IMR-90 (cell line): ENCODE measurements at regions not wholly inside any gene's neighbourhood (a gene's known extent, or its start where the extent isn't known, plus 50 kb on each side); places are given as distances from the start of the nearest gene placed in this dataset.

Source experiments
- ATAC-seq: fragments of 200-7000 bp; cut with Tn5 transposase; 2 replicates; pipeline ENCODE4 v1.9.1; 2020; ENCODE audit warnings: low read depth, mild to moderate bottlenecking, moderate library complexity
- BruUV-seq: library from RNA; stranded (reverse); fragments of 400-500 nt; replicated peaks from 2 replicates; lab custom pipeline; 2021; lab: Mats Ljungman, UMichigan
- CTCF ChIA-PET: fragments of 300-600 bp; formaldehyde crosslinking; extraction: SDS; loops from one replicate; lab custom pipeline; 2021; ENCODE audit warnings: antibody characterized with exemption; lab: Yijun Ruan, JAX
- POLR2A ChIA-PET: fragments of 300-600 bp; sonication (Branson Sonifier 250); formaldehyde crosslinking; loops from one replicate; lab custom pipeline; 2022; ENCODE audit warnings: antibody characterized with exemption; ENCODE audit not compliant: unreplicated experiment; lab: Charles Lee
- DNase-seq: peaks from one replicate; pipeline ENCODE4 v3.0.0; 2013
- H2AFZ ChIP-seq: replicated peaks from 2 replicates; pipeline ENCODE3; 2013; ENCODE audit warnings: low read length, mild to moderate bottlenecking; ENCODE audit not compliant: poor library complexity
- H2AK5ac ChIP-seq: 2 replicates; pipeline ENCODE4 v1.6.1; 2013; ENCODE audit warnings: low read depth, low read length, inconsistent platforms
- H2AK9ac ChIP-seq: replicated peaks from 2 replicates; pipeline ENCODE3; 2013; ENCODE audit warnings: mild to moderate bottlenecking, low read depth, low read length, moderate library complexity; ENCODE audit not compliant: poor library complexity
- H2BK120ac ChIP-seq: 2 replicates; pipeline ENCODE4 v1.6.1; 2013; ENCODE audit warnings: low read depth, low read length, inconsistent platforms
- H2BK15ac ChIP-seq: 3 replicates; pipeline ENCODE4 v1.6.1; 2013; ENCODE audit warnings: low read depth, low read length, inconsistent platforms
- H2BK20ac ChIP-seq: 2 replicates; pipeline ENCODE4 v1.6.1; 2013; ENCODE audit warnings: low read depth, mild to moderate bottlenecking, inconsistent platforms, low read length, moderate library complexity
- H2BK5ac ChIP-seq: 2 replicates; pipeline ENCODE4 v1.6.1; 2013; ENCODE audit warnings: mild to moderate bottlenecking, low read depth, low read length, inconsistent platforms; ENCODE audit not compliant: poor library complexity, severe bottlenecking
- H3K14ac ChIP-seq: replicated peaks from 2 replicates; pipeline ENCODE4 v1.6.1; 2013; ENCODE audit warnings: low read depth, low read length, inconsistent platforms
- H3K18ac ChIP-seq: 2 replicates; pipeline ENCODE4 v1.6.1; 2013; ENCODE audit warnings: low read depth, low read length, control low read depth
- H3K23ac ChIP-seq: 2 replicates; pipeline ENCODE4 v1.6.1; 2013; ENCODE audit warnings: low read depth, low read length, inconsistent platforms
- H3K27ac ChIP-seq: 2 replicates; pipeline ENCODE4 v1.5.1; 2013; ENCODE audit warnings: mild to moderate bottlenecking, control low read depth, low read length; ENCODE audit not compliant: insufficient read depth
- H3K27me3 ChIP-seq: 2 replicates; pipeline ENCODE4 v1.6.1; 2013; ENCODE audit warnings: low read length; ENCODE audit not compliant: control insufficient read depth, insufficient read depth
- H3K36me3 ChIP-seq: 2 replicates; pipeline ENCODE4 v1.6.1; 2013; ENCODE audit warnings: low read length, mixed read lengths; ENCODE audit not compliant: control insufficient read depth, insufficient read depth
- H3K4ac ChIP-seq: 2 replicates; pipeline ENCODE4 v1.6.1; 2013; ENCODE audit warnings: low read depth, low read length, inconsistent platforms
- H3K4me1 ChIP-seq: 2 replicates; pipeline ENCODE4 v1.6.1; 2013; ENCODE audit warnings: low read length, mixed read lengths; ENCODE audit not compliant: control insufficient read depth, insufficient read depth
- H3K4me2 ChIP-seq: 2 replicates; pipeline ENCODE4 v1.6.1; 2013; ENCODE audit warnings: low read depth, mild to moderate bottlenecking, control low read depth, low read length, moderate library complexity
- H3K4me3 ChIP-seq: 2 replicates; pipeline ENCODE4 v1.5.1; 2013; ENCODE audit warnings: low read depth, mild to moderate bottlenecking, control low read depth, low read length, moderate library complexity; ENCODE audit not compliant: insufficient read depth
- H3K56ac ChIP-seq: 2 replicates; pipeline ENCODE4 v1.6.1; 2013; ENCODE audit warnings: low read length, inconsistent platforms; ENCODE audit not compliant: insufficient read depth; ENCODE audit errors: extremely low read depth
- H3K79me1 ChIP-seq, 2 experiments: 2 replicates each; pipeline ENCODE4 v1.6.1; 2013; ENCODE audit warnings: low read length in 2 of 2, inconsistent platforms in 1 of 2, low read depth in 1 of 2
- H3K9ac ChIP-seq: 2 replicates; pipeline ENCODE4 v1.6.1; 2013; ENCODE audit warnings: low read depth, low read length, control low read depth
- H3K9me1 ChIP-seq: 2 replicates; pipeline ENCODE4 v1.6.1; 2013; ENCODE audit warnings: low read length, inconsistent platforms; ENCODE audit not compliant: insufficient read depth
- H3K9me3 ChIP-seq: 2 replicates; pipeline ENCODE4 v1.6.1; 2013; ENCODE audit warnings: low read length; ENCODE audit not compliant: control insufficient read depth, insufficient read depth
- H4K20me1 ChIP-seq: 2 replicates; pipeline ENCODE4 v1.6.1; 2013; ENCODE audit warnings: low read length, inconsistent platforms; ENCODE audit not compliant: insufficient read depth
- H4K5ac ChIP-seq: 2 replicates; pipeline ENCODE4 v1.6.1; 2013; ENCODE audit warnings: mild to moderate bottlenecking, low read depth, low read length, control low read depth
- H4K8ac ChIP-seq, 2 experiments: 2 replicates each; pipeline ENCODE4 v1.6.1; 2013; ENCODE audit warnings: low read depth in 2 of 2, low read length in 2 of 2, control low read depth in 1 of 2, inconsistent platforms in 1 of 2
- H4K91ac ChIP-seq: 2 replicates; pipeline ENCODE4 v1.6.1; 2013; ENCODE audit warnings: low read depth, low read length, inconsistent platforms; ENCODE audit not compliant: insufficient read depth
- BHLHE40 ChIP-seq: fragments of 150-350 bp; IDR thresholded peaks from 2 replicates; pipeline ENCODE4 v1.6.1; 2016; ENCODE audit warnings: mild to moderate bottlenecking, low read depth, low read length
- CEBPB ChIP-seq: IDR thresholded peaks from 2 replicates; pipeline ENCODE4 v1.6.1; 2012; ENCODE audit warnings: low read depth, low read length, improper control_type of control experiment
- CHD1 ChIP-seq: IDR thresholded peaks from 2 replicates; pipeline ENCODE4 v1.6.1; 2012; ENCODE audit warnings: low read depth, low read length, improper control_type of control experiment
- CTCF ChIP-seq: conservative IDR thresholded peaks from 2 replicates; pipeline ENCODE4 v1.5.1; 2012; ENCODE audit warnings: mild to moderate bottlenecking, low read depth, low read length, improper control_type of control experiment
- ELK1 ChIP-seq: fragments of 150-350 bp; IDR thresholded peaks from 2 replicates; pipeline ENCODE4 v1.6.1; 2016; ENCODE audit warnings: low read depth, mild to moderate bottlenecking, low read length, moderate library complexity, borderline replicate concordance
- FOS ChIP-seq: fragments of 150-350 bp; IDR thresholded peaks from 2 replicates; pipeline ENCODE4 v1.6.1; 2016; ENCODE audit warnings: low read depth, low read length
- MAFK ChIP-seq: IDR thresholded peaks from 2 replicates; pipeline ENCODE4 v1.6.1; 2012; ENCODE audit warnings: low read depth, low read length, improper control_type of control experiment
- MAZ ChIP-seq: IDR thresholded peaks from 2 replicates; pipeline ENCODE4 v1.6.1; 2012; ENCODE audit warnings: low read depth, mild to moderate bottlenecking, low read length, improper control_type of control experiment, moderate library complexity, borderline replicate concordance
- MXI1 ChIP-seq: IDR thresholded peaks from 2 replicates; pipeline ENCODE4 v1.6.1; 2012; ENCODE audit warnings: low read depth, mild to moderate bottlenecking, low read length, moderate library complexity, borderline replicate concordance
- NFE2L2 ChIP-seq: fragments of 150-350 bp; IDR thresholded peaks from 2 replicates; pipeline ENCODE4 v1.6.1; 2016; ENCODE audit warnings: low read depth, mild to moderate bottlenecking, low read length
- POLR2A ChIP-seq: IDR thresholded peaks from 2 replicates; pipeline ENCODE4 v1.6.1; 2012; ENCODE audit warnings: mild to moderate bottlenecking, low read depth, low read length
- RAD21 ChIP-seq: IDR thresholded peaks from 2 replicates; pipeline ENCODE4 v1.6.1; 2012; ENCODE audit warnings: low read length, improper control_type of control experiment
- RFX5 ChIP-seq: IDR thresholded peaks from 2 replicates; pipeline ENCODE4 v1.8.0; 2012; ENCODE audit warnings: low read depth, mild to moderate bottlenecking, low read length, moderate library complexity
- SMC3 ChIP-seq: fragments of 150-350 bp; IDR thresholded peaks from 2 replicates; pipeline ENCODE4 v1.6.1; 2016; ENCODE audit warnings: low read depth, mild to moderate bottlenecking, antibody characterized with exemption, low read length, moderate library complexity
- USF2 ChIP-seq: fragments of 150-350 bp; IDR thresholded peaks from 2 replicates; pipeline ENCODE4 v1.6.1; 2017; ENCODE audit warnings: mild to moderate bottlenecking, antibody characterized with exemption, low read length, low read depth
- WGBS, 2 experiments: methylation state at CpG; one replicate each; pipeline versions ENCODE4 v1.1.5 to v1.1.7; 2013; ENCODE audit warnings: missing lambda C conversion rate in 2 of 2; ENCODE audit not compliant: insufficient read length in 1 of 2; ENCODE audit errors: extremely low coverage in 2 of 2; 5-methylcytosine and 5-hydroxymethylcytosine counted together
- dilution Hi-C: fragments of 300-500 bp; cut with HindIII; formaldehyde crosslinking; loops from one replicate; pipeline ENCODE4 v1.14.3; 2018; ENCODE audit warnings: low sequenced_read_pairs; ENCODE audit not compliant: unreplicated experiment
- in situ Hi-C: fragments of 300-500 bp; cut with MboI; formaldehyde crosslinking; loops from 3 replicates; pipeline ENCODE4 v1.14.3; 2019; ENCODE audit warnings: low sequenced_read_pairs, inconsistent platforms, mixed read lengths
- intact Hi-C: fragments of 100-400 bp; cut with micrococcal nuclease; formaldehyde crosslinking; loops from 2 replicates; pipeline ENCODE4 v1.10.0; 2022

GRCh38 chr22:27504360-27505253, 296.9 kb downstream of the MN1 start:
- BruUV-seq = no TSS peak
- DNase-seq = no peak
- H3K23ac ChIP-seq = no peak overlapping the region
- intact Hi-C loops = no loop called here
- peaks cover 4% of the 10 kb centered on the region; the same call in 1 of the 2 replicates for H3K27me3 ChIP-seq
- CTCF ChIA-PET = no interaction called here
- in situ Hi-C loops = no loop called here
- H2AFZ ChIP-seq = no peak overlapping the region
- H3K9me1 ChIP-seq = no peaks in the 10 kb centered on the region
- H4K20me1 ChIP-seq = no peaks in the 10 kb centered on the region
- H3K9me3 ChIP-seq = peaks cover 3% of the 10 kb centered on the region
- H2BK15ac ChIP-seq = no peak overlapping the region
- no peak overlapping the region for H3K4me2 ChIP-seq
- no peak overlapping the region for H3K9ac ChIP-seq
- dilution Hi-C loops = no loop called here
- H3K36me3 ChIP-seq = no peaks in the 10 kb centered on the region
- H2BK5ac ChIP-seq = no peak overlapping the region
- no peak overlapping the region for H4K91ac ChIP-seq
- no peak overlapping the region for H3K4me3 ChIP-seq
- no peak overlapping the region for H2BK120ac ChIP-seq
- no peak overlapping the region for H4K8ac ChIP-seq
- H3K4me1 ChIP-seq = peaks cover 3% of the 10 kb centered on the region
- H3K4ac ChIP-seq = no peak overlapping the region
- no peaks in the 10 kb centered on the region for H3K79me1 ChIP-seq
- ATAC-seq = no peak
- no peak overlapping the region for H3K56ac ChIP-seq
- H2BK20ac ChIP-seq = no peak overlapping the region; the same call in 1 of the 2 replicates
- H2AK9ac ChIP-seq = no peak overlapping the region
- POLR2A ChIA-PET = interaction anchor here (0.5 kb wide), 1 partner anchor 389 kb away, joined by 4 read pairs; no protein-coding TSS in a partner anchor
- H3K27ac ChIP-seq = no peak overlapping the region
- H2AK5ac ChIP-seq = no peak overlapping the region
- H3K14ac ChIP-seq = no peak overlapping the region
- H4K5ac ChIP-seq = no peak overlapping the region
- no peak overlapping the region for H3K18ac ChIP-seq
- WGBS, 2 experiments = 61% methylated on average over 10 of the region's 18 CpGs; no CpG with 5 or more reads in 1 of the 2 experiments
- TF ChIP-seq POLR2A = no peak
- TF ChIP-seq NFE2L2 = no peak
- no peak for TF ChIP-seq SMC3
- no peak for TF ChIP-seq BHLHE40
- TF ChIP-seq CEBPB = no peak
- no peak for TF ChIP-seq MXI1
- TF ChIP-seq USF2 = no peak
- TF ChIP-seq RFX5 = no peak
- no peak for TF ChIP-seq ELK1
- TF ChIP-seq RAD21 = no peak
- TF ChIP-seq CHD1 = no peak
- no peak for TF ChIP-seq MAFK
- no peak for TF ChIP-seq MAZ
- no peak for TF ChIP-seq FOS
- TF ChIP-seq CTCF = no peak
